WTC11 (cell line): ENCODE measurements at regions not wholly inside any gene's neighbourhood (a gene's known extent, or its start where the extent isn't known, plus 50 kb on each side); places are given as distances from the start of the nearest gene placed in this dataset.

Source experiments
- ATAC-seq: fragments of 200-7000 bp; cut with Tn5 transposase; 2 replicates; pipeline ENCODE4 v1.10.0; 2021; ENCODE audit warnings: mild to moderate bottlenecking, moderate library complexity
- CTCF ChIA-PET: fragments of 300-600 bp; sonication (Branson Sonifier 250); formaldehyde crosslinking; loops from one replicate; lab custom pipeline; 2021; ENCODE audit warnings: antibody characterized with exemption; lab: Charles Lee
- POLR2A ChIA-PET: fragments of 350-600 bp; sonication (Branson Sonifier 250); formaldehyde crosslinking; loops from one replicate; lab custom pipeline; 2021; ENCODE audit warnings: antibody characterized with exemption; lab: Charles Lee
- DNase-seq: peaks from one replicate; pipeline ENCODE4 v3.0.0; 2021; ENCODE audit warnings: low spot score
- H3K27ac Mint-ChIP-seq: 2 replicates; pipeline ENCODE4 v1.8.0; 2021; ENCODE audit warnings: mixed read lengths
- H3K27me3 Mint-ChIP-seq: 2 replicates; pipeline ENCODE4 v1.8.0; 2021; ENCODE audit warnings: low read depth, mild to moderate bottlenecking, moderate library complexity, mixed read lengths
- H3K36me3 Mint-ChIP-seq: 2 replicates; pipeline ENCODE4 v1.8.0; 2021; ENCODE audit warnings: mixed read lengths
- H3K4me1 Mint-ChIP-seq: 2 replicates; pipeline ENCODE4 v1.8.0; 2022; ENCODE audit warnings: mixed read lengths
- H3K4me3 Mint-ChIP-seq: 2 replicates; pipeline ENCODE4 v1.8.0; 2021; ENCODE audit warnings: mild to moderate bottlenecking, moderate library complexity, mixed read lengths
- H3K9me3 Mint-ChIP-seq: 2 replicates; pipeline ENCODE4 v1.8.0; 2021; ENCODE audit warnings: mixed read lengths
- ATF2 ChIP-seq: sonication (generic); formaldehyde crosslinking; IDR thresholded peaks from 2 replicates; pipeline ENCODE4 v1.8.1; 2022; ENCODE audit warnings: low read depth, missing genetic modification reagents, borderline replicate concordance
- ATF3 ChIP-seq: sonication (generic); formaldehyde crosslinking; conservative IDR thresholded peaks from 2 replicates; pipeline ENCODE4 v1.8.1; 2022; ENCODE audit warnings: mild to moderate bottlenecking, missing genetic modification reagents
- CDX4 ChIP-seq: fragments of 250-450 bp; sonication (Bioruptor Pico); IDR thresholded peaks from 2 replicates; pipeline ENCODE4 v1.9.0; 2021; ENCODE audit warnings: moderate library complexity, mild to moderate bottlenecking, inconsistent platforms, borderline replicate concordance
- CREB1 ChIP-seq: sonication (generic); formaldehyde crosslinking; IDR thresholded peaks from 2 replicates; pipeline ENCODE4 v1.8.0; 2023; ENCODE audit warnings: mild to moderate bottlenecking, missing genetic modification reagents
- E2F1 ChIP-seq: sonication (generic); formaldehyde crosslinking; IDR thresholded peaks from 2 replicates; pipeline ENCODE4 v1.8.0; 2022; ENCODE audit warnings: mild to moderate bottlenecking, missing genetic modification reagents
- E2F4 ChIP-seq: sonication (generic); formaldehyde crosslinking; IDR thresholded peaks from 2 replicates; pipeline ENCODE4 v1.8.1; 2022; ENCODE audit warnings: low read depth, mild to moderate bottlenecking, moderate library complexity, missing genetic modification reagents, borderline replicate concordance
- EMX1 ChIP-seq: fragments of 250-450 bp; sonication (Bioruptor Pico); IDR thresholded peaks from 2 replicates; pipeline ENCODE4 v1.8.0; 2021; ENCODE audit warnings: mild to moderate bottlenecking
- GABPB1 ChIP-seq: sonication (generic); formaldehyde crosslinking; IDR thresholded peaks from 2 replicates; pipeline ENCODE4 v1.8.1; 2023; ENCODE audit warnings: mild to moderate bottlenecking, missing genetic modification reagents
- JAZF1 ChIP-seq: fragments of 250-450 bp; sonication (Bioruptor Pico); IDR thresholded peaks from 2 replicates; pipeline ENCODE4 v1.9.0; 2021; ENCODE audit warnings: moderate library complexity, mild to moderate bottlenecking, inconsistent platforms
- KAT7 ChIP-seq: sonication (generic); formaldehyde crosslinking; IDR thresholded peaks from 2 replicates; pipeline ENCODE4 v1.8.1; 2023; ENCODE audit warnings: missing genetic modification reagents, mild to moderate bottlenecking, borderline replicate concordance
- MAX ChIP-seq: sonication (generic); formaldehyde crosslinking; IDR thresholded peaks from 2 replicates; pipeline ENCODE4 v1.8.0; 2022; ENCODE audit warnings: mild to moderate bottlenecking, missing genetic modification reagents
- OVOL2 ChIP-seq: fragments of 250-450 bp; sonication (Bioruptor Pico); IDR thresholded peaks from 2 replicates; pipeline ENCODE4 v1.9.0; 2021; ENCODE audit warnings: mild to moderate bottlenecking, borderline replicate concordance
- PRDM15 ChIP-seq: sonication (generic); formaldehyde crosslinking; IDR thresholded peaks from 2 replicates; pipeline ENCODE4 v1.8.0; 2022; ENCODE audit warnings: missing genetic modification reagents
- RORB ChIP-seq: fragments of 250-450 bp; sonication (Bioruptor Pico); IDR thresholded peaks from 2 replicates; pipeline ENCODE4 v1.9.0; 2021; ENCODE audit warnings: mild to moderate bottlenecking
- SOX15 ChIP-seq: fragments of 250-450 bp; sonication (Bioruptor Pico); IDR thresholded peaks from 2 replicates; pipeline ENCODE4 v1.9.0; 2021; ENCODE audit warnings: mild to moderate bottlenecking
- USF2 ChIP-seq: sonication (generic); formaldehyde crosslinking; IDR thresholded peaks from 2 replicates; pipeline ENCODE4 v1.8.1; 2023; ENCODE audit warnings: mild to moderate bottlenecking, missing genetic modification reagents, moderate library complexity
- ZNF396 ChIP-seq: fragments of 250-450 bp; sonication (Bioruptor Pico); IDR thresholded peaks from 2 replicates; pipeline ENCODE4 v1.8.0; 2021; ENCODE audit warnings: mild to moderate bottlenecking, moderate library complexity, borderline replicate concordance
- ZNF423 ChIP-seq: fragments of 250-450 bp; sonication (Bioruptor Pico); IDR thresholded peaks from 2 replicates; pipeline ENCODE4 v2.1.2; 2022; ENCODE audit warnings: mild to moderate bottlenecking, moderate library complexity
- ZNF512 ChIP-seq: sonication (generic); formaldehyde crosslinking; IDR thresholded peaks from 2 replicates; pipeline ENCODE4 v1.8.1; 2022; ENCODE audit warnings: missing genetic modification reagents, borderline replicate concordance
- ZNF671 ChIP-seq: fragments of 250-450 bp; sonication (Bioruptor Pico); IDR thresholded peaks from 2 replicates; pipeline ENCODE4 v1.8.0; 2021; ENCODE audit warnings: mild to moderate bottlenecking
- ZSCAN18 ChIP-seq: fragments of 250-450 bp; sonication (Bioruptor Pico); IDR thresholded peaks from 2 replicates; pipeline ENCODE4 v2.1.2; 2022; ENCODE audit warnings: mild to moderate bottlenecking, moderate library complexity

- TF ChIP-seq E2F1 (CRISPR knock-in tag): no peak
- no peak for TF ChIP-seq ZNF512 (CRISPR knock-in tag)
- no peak for TF ChIP-seq ZNF396 (CRISPR knock-in tag)
- no peak for TF ChIP-seq ATF2 (CRISPR knock-in tag)
- no peak for TF ChIP-seq ZSCAN18 (CRISPR knock-in tag)
- no peak for TF ChIP-seq JAZF1
- TF ChIP-seq CDX4 (CRISPR knock-in tag): no peak
- TF ChIP-seq GABPB1 (CRISPR knock-in tag): no peak
- TF ChIP-seq RORB (CRISPR knock-in tag): no peak
Observed at GRCh38 chr5:159456261-159456660, 126.0 kb upstream of the IL12B start (continued).

GRCh38 chr5:159456722-159457465 is 126.6 kb upstream of the IL12B start:
- no peak overlapping the region for H3K27ac Mint-ChIP-seq
- ATAC-seq (no peak), DNase-seq (no peak)
- no peaks in the 10 kb centered on the region for H3K27me3 Mint-ChIP-seq
- H3K4me3 Mint-ChIP-seq: no peak overlapping the region
- CTCF ChIA-PET: no interaction called here
- POLR2A ChIA-PET: no interaction called here
- no peaks in the 10 kb centered on the region for H3K36me3 Mint-ChIP-seq
- no peaks in the 10 kb centered on the region for H3K4me1 Mint-ChIP-seq
- no peaks in the 10 kb centered on the region for H3K9me3 Mint-ChIP-seq
- no peak for TF ChIP-seq ZNF671 (CRISPR knock-in tag)
- no peak for TF ChIP-seq OVOL2 (CRISPR knock-in tag)
- TF ChIP-seq ZNF512 (CRISPR knock-in tag): no peak
- TF ChIP-seq KAT7 (CRISPR knock-in tag): no peak
- TF ChIP-seq E2F4: no peak
- TF ChIP-seq PRDM15: no peak
- TF ChIP-seq ZNF423 (CRISPR knock-in tag): no peak
- TF ChIP-seq EMX1 (CRISPR knock-in tag): no peak
- TF ChIP-seq SOX15 (CRISPR knock-in tag): no peak
- no peak for TF ChIP-seq MAX (CRISPR knock-in tag)
- TF ChIP-seq CREB1 (CRISPR knock-in tag): no peak
- TF ChIP-seq USF2 (CRISPR knock-in tag): no peak
- TF ChIP-seq ATF3 (CRISPR knock-in tag): no peak
